Karpas-422 (cell line): ENCODE measurements at regions not wholly inside any gene's neighbourhood (a gene's known extent, or its start where the extent isn't known, plus 50 kb on each side); places are given as distances from the start of the nearest gene placed in this dataset.
"Not testable (repeated sequence)": the region's sequence is repeated elsewhere in the genome, so short reads cannot be mapped to it uniquely, and the experiment has no call there.

Experiments
- DNase-seq: peaks from one replicate; pipeline ENCODE4 v3.0.0-alpha.2; 2015
- H2AFZ ChIP-seq: fragments of 200-600 bp; sonication (generic); 2 replicates; pipeline ENCODE4 v1.6.1; 2014; ENCODE audit warnings: antibody characterized with exemption, low read length, mixed read lengths
- H3K27ac ChIP-seq: fragments of 200-600 bp; sonication (generic); 2 replicates; pipeline ENCODE4 v1.5.1; 2014; ENCODE audit warnings: mild to moderate bottlenecking, low read length, moderate library complexity
- H3K27me3 ChIP-seq: fragments of 200-600 bp; sonication (generic); 2 replicates; pipeline ENCODE4 v1.6.1; 2014; ENCODE audit warnings: low read length, mixed read lengths
- H3K36me3 ChIP-seq: fragments of 200-600 bp; sonication (generic); 2 replicates; pipeline ENCODE4 v1.6.1; 2014; ENCODE audit warnings: low read length, mixed read lengths; ENCODE audit not compliant: insufficient read depth
- H3K4me1 ChIP-seq: fragments of 200-600 bp; sonication (generic); 2 replicates; pipeline ENCODE4 v1.6.1; 2014; ENCODE audit warnings: mild to moderate bottlenecking, low read length, mixed read lengths
- H3K4me2 ChIP-seq: fragments of 200-600 bp; sonication (generic); 2 replicates; pipeline ENCODE4 v1.6.1; 2014; ENCODE audit warnings: low read length, low read depth, mild to moderate bottlenecking; ENCODE audit not compliant: poor library complexity, severe bottlenecking
- H3K4me3 ChIP-seq: fragments of 200-600 bp; sonication (generic); 2 replicates; pipeline ENCODE4 v1.5.1; 2014; ENCODE audit warnings: mild to moderate bottlenecking, antibody characterized with exemption, low read length, mixed read lengths
- H3K79me2 ChIP-seq: fragments of 200-600 bp; sonication (generic); 2 replicates; pipeline ENCODE4 v1.6.1; 2014; ENCODE audit warnings: mild to moderate bottlenecking, low read length, mixed read lengths
- H3K9ac ChIP-seq: fragments of 200-600 bp; sonication (generic); 2 replicates; pipeline ENCODE4 v1.6.0; 2014; ENCODE audit warnings: low read length
- H3K9me2 ChIP-seq: fragments of 200-600 bp; sonication (generic), shearing (Covaris generic); replicated peaks from 2 replicates; pipeline ENCODE4 v1.6.0; 2014; ENCODE audit warnings: mild to moderate bottlenecking, low read length, moderate library complexity; ENCODE audit not compliant: insufficient read depth
- H3K9me3 ChIP-seq: fragments of 300-700, 200-600 bp; sonication (generic); 2 replicates; pipeline ENCODE4 v1.6.1; 2014; ENCODE audit warnings: low read length, mixed read lengths
- H4K20me1 ChIP-seq: fragments of 200-600 bp; sonication (generic); 2 replicates; pipeline ENCODE4 v1.6.1; 2014; ENCODE audit warnings: mild to moderate bottlenecking, antibody characterized with exemption, low read length, low read depth; ENCODE audit not compliant: insufficient read depth

DNA sequence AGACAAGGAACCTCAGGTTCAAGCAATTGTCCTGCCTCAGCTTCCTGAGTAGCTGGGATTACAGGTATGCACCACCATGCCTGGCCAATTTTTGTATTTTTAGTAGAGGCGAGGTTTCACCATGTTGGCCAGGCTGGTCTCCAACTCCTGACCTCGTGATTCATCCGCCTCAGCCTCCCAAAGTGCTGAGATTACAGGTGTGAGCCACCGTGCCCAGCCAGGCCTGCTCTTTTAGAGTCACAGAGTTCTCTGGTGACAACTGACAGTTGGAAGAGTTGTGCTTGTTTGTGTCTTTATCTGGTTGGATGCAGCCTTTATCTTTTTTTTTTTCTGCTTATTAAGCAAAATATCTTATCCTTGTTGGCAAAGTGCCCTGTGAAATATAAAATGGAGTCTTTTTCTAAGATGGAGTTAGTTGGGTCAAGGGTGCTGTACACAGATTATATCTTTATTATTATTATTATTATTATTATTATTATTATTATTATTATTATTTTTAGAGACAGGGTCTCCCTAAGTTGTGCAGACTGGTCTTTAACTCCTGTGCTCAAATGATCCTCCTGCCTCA is 86.5 kb upstream of the ABHD2 start:
- not testable (repeated sequence) for DNase-seq, H3K36me3 ChIP-seq, H4K20me1 ChIP-seq, H3K27ac ChIP-seq, H3K4me2 ChIP-seq, H3K9me3 ChIP-seq, H3K79me2 ChIP-seq, H3K27me3 ChIP-seq, H3K4me3 ChIP-seq, H3K9ac ChIP-seq, H3K4me1 ChIP-seq, H3K9me2 ChIP-seq, H2AFZ ChIP-seq

DNA sequence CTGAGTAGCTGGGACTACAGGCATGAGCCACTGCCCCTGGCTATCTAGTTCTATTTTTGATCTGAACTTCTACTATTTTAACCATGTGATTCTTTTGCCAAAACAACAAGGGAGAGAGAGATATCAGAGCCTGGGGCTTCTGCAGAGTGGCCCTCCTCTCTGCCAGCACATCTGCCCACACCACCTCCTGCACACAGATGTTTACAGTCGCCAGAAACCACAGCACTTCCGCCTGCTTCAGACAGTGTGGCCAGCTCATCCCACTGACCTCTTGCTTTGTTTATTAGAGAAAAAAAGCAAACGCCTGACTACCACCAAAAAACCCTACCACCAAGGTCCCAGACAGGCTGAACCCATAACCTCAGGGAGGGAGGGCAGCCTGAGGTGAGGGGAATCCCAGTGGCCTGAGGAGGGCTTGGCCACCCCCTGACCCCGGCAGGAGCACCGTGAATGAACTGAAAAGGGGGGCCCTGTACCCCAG is 85.9 kb upstream of the ABHD2 start:
- H3K27me3 ChIP-seq = no peaks in the 10 kb centered on the region
- no peaks in the 10 kb centered on the region for H4K20me1 ChIP-seq
- no peak overlapping the region for H3K27ac ChIP-seq
- H3K9ac ChIP-seq = no peak overlapping the region
- no peak overlapping the region for H3K4me2 ChIP-seq
- no peaks in the 10 kb centered on the region for H3K79me2 ChIP-seq
- no peaks in the 10 kb centered on the region for H3K4me1 ChIP-seq
- H3K9me2 ChIP-seq = no peaks in the 10 kb centered on the region
- H3K4me3 ChIP-seq = no peak overlapping the region
- no peaks in the 10 kb centered on the region for H3K36me3 ChIP-seq
- H2AFZ ChIP-seq = no peak overlapping the region
- no peaks in the 10 kb centered on the region for H3K9me3 ChIP-seq
- DNase-seq = no peak

DNA sequence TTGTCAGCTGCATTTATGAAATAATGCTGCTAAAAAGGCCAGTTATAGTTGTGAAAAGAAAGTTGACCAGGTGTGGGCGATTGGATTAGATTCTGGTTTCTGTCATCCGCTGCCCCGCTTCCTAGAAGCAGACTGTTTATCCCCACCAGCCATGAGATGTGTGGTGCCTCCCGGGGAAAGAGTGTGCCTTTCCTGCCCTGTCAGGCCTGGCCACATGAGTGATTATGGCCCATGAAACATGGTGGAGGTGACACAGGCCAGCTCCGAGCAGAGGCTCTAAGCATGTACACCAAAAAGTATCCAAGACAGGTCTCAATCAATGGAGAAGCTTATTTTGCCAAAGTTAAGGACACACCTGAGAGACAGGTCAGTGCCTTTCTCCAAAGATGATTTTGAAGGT is 85.4 kb upstream of the ABHD2 start:
- Histone ChIP-seq H3K4me2 (no peak overlapping the region), H2AFZ (no peak overlapping the region), H4K20me1 (no peaks in the 10 kb centered on the region), H3K27me3 (no peaks in the 10 kb centered on the region), H3K79me2 (no peaks in the 10 kb centered on the region), H3K4me1 (no peaks in the 10 kb centered on the region), H3K27ac (no peak overlapping the region), H3K36me3 (no peaks in the 10 kb centered on the region), H3K9me2 (no peaks in the 10 kb centered on the region), H3K9ac (no peak overlapping the region), H3K4me3 (no peak overlapping the region), H3K9me3 (no peaks in the 10 kb centered on the region)
- no peak for DNase-seq

DNA sequence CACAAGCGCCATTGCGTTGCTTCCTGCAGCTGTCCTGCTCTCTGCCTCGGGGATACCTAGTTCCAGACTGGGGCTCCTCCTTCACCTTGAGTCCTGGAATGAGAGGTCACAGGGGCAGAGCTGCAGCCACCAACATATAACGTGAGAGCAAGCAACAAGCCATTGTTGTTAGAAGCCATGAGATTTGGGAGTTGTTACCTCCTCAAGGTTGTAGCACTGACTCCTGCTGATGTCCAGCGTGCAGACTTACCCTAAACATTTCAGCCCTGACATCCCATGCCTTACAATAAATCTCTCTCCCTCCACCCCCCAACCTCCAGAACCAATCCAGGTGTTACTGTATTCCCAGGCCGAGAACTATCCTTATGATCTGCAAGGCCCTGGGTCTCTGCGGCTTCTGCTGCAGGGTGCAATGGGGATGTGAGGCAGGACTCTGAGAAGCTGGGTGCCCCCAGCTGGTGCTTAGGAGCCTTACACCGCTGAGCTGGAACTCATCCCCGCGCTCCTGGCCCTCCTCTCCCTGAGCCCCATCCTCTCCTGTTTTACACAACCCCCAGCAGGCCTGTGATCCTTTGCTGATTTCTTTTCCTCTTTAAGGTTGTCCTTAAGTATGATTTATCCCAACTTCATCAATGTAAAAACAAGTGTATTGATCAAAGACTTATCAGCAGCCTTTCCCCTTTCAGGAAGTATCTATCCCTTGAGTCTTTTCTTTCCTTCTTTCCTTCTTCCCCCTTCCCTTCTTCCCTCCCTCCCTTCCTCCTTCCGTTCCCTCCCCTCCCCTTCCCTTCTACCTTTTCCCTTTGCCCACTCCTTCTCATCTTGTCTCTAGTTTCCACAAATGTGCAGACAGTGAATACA is 84.2 kb upstream of the ABHD2 start:
- Histone ChIP-seq H4K20me1 (no peaks in the 10 kb centered on the region), H3K9ac (no peak overlapping the region), H3K4me2 (no peak overlapping the region), H3K9me3 (no peaks in the 10 kb centered on the region), H3K27ac (no peak overlapping the region), H2AFZ (no peak overlapping the region; the same call in 1 of the 2 replicates), H3K4me1 (no peaks in the 10 kb centered on the region), H3K27me3 (no peaks in the 10 kb centered on the region), H3K4me3 (no peak overlapping the region), H3K36me3 (no peaks in the 10 kb centered on the region), H3K9me2 (no peaks in the 10 kb centered on the region), H3K79me2 (no peaks in the 10 kb centered on the region)
- DNase-seq = peak; percentile 69

DNA sequence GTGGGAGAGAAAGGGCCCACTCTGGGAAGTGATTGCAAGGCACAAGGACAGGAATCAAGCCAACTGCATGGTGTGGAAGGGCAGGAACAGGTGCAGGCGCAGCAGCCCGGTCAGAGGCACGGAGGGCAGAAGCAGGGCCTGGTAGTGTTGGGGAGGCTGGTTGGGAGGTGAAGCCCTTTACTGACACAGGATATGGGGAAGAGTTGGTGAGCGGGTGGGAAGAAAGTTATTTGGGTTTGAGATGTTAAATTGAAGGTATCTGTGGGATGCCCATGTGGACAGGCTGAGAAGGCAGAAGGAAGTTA is 83.6 kb upstream of the ABHD2 start:
- no peak overlapping the region for H3K27ac ChIP-seq
- no peak overlapping the region for H3K9ac ChIP-seq
- H2AFZ ChIP-seq = no peak overlapping the region
- DNase-seq = no peak
- H3K27me3 ChIP-seq = no peaks in the 10 kb centered on the region
- H3K9me2 ChIP-seq = no peaks in the 10 kb centered on the region
- H3K79me2 ChIP-seq = no peaks in the 10 kb centered on the region
- H3K9me3 ChIP-seq = no peaks in the 10 kb centered on the region
- no peak overlapping the region for H3K4me3 ChIP-seq
- H3K4me1 ChIP-seq = no peaks in the 10 kb centered on the region
- no peaks in the 10 kb centered on the region for H3K36me3 ChIP-seq
- H3K4me2 ChIP-seq = no peak overlapping the region
- H4K20me1 ChIP-seq = no peaks in the 10 kb centered on the region

DNA sequence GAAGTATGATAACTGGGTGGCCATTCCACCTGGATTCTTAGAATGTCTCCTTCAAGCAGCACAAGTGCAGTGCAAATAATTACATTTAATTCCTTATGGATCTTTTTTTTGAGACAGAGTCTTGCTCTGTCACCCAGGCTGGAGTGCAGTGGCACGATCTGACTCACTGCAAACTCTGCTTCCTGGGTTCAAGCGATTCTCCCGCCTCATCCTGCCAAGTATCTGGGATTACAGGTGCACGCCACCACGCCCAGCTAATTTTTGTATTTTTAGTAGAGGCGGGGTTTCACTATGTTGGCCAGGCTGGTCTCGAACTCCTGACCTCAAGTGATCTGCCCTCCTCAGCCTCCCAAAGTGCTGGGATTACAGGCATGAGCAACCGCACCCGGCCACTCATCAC is 80.7 kb upstream of the ABHD2 start:
- not testable (repeated sequence) for H2AFZ ChIP-seq, H3K4me2 ChIP-seq, H3K36me3 ChIP-seq, DNase-seq, H3K9ac ChIP-seq, H3K27ac ChIP-seq, H4K20me1 ChIP-seq, H3K4me1 ChIP-seq, H3K9me3 ChIP-seq, H3K9me2 ChIP-seq, H3K4me3 ChIP-seq, H3K79me2 ChIP-seq, H3K27me3 ChIP-seq

DNA sequence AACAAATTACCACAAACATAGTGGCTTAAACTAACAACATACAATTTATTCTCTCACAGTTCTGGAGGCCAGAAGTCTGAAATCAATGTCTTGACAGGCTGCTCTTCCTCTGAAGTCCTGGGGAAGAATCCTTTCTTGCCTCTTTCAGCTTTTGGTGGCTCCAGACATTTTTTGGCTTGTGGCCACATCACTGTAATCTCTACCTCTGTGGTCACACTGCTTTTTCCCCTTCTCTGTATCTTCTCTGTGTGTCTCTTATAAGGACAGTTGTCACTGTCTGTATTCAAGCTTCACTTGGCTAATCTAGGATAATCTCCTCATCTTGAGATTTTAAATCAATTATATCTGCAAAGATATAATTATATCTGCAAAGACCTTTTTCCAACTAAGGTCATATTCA is 80.3 kb upstream of the ABHD2 start:
- Histone ChIP-seq H3K9ac (no peak overlapping the region), H3K79me2 (no peaks in the 10 kb centered on the region), H3K27ac (no peak overlapping the region), H3K4me2 (no peak overlapping the region), H3K9me2 (no peaks in the 10 kb centered on the region), H3K4me1 (no peaks in the 10 kb centered on the region), H3K36me3 (no peaks in the 10 kb centered on the region), H3K27me3 (no peaks in the 10 kb centered on the region), H4K20me1 (no peaks in the 10 kb centered on the region), H3K4me3 (no peak overlapping the region), H2AFZ (no peak overlapping the region), H3K9me3 (no peaks in the 10 kb centered on the region)
- DNase-seq = no peak

DNA sequence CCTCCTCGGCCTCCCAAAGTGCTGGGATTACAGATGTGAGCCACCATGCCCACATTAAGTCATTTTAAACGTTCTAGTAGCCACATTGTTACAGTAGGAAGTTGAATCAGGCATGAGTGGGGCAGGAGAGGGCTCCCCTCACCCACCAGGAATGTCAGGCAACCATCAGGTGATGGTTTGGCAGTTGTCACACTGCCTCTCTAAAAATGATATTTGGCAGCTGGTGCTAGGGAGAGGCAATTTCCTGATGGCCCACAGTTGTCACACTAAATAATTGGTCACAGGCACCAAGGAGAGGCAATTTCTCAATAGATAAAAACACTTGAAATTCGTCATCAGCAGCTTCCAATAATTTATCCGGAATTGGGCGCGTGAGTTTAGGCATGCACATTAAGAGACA is 79.2 kb upstream of the ABHD2 start:
- Histone ChIP-seq H3K9me2 (no peaks in the 10 kb centered on the region), H3K79me2 (no peaks in the 10 kb centered on the region)
- DNase-seq = no peak

More for the DNA sequence above, 79.2 kb upstream of the ABHD2 start:
- Histone ChIP-seq H3K4me1 (no peaks in the 10 kb centered on the region), H4K20me1 (no peaks in the 10 kb centered on the region), H3K9ac (no peak overlapping the region), H3K36me3 (no peaks in the 10 kb centered on the region), H3K27me3 (no peaks in the 10 kb centered on the region), H2AFZ (no peak overlapping the region), H3K4me3 (no peak overlapping the region), H3K27ac (no peak overlapping the region), H3K9me3 (no peaks in the 10 kb centered on the region), H3K4me2 (no peak overlapping the region)
